ENCODE measurements at regions not wholly inside any gene's neighbourhood (a gene's known extent, or its start where the extent isn't known, plus 50 kb on each side); places are given as distances from the start of the nearest gene placed in this dataset.

DNA sequence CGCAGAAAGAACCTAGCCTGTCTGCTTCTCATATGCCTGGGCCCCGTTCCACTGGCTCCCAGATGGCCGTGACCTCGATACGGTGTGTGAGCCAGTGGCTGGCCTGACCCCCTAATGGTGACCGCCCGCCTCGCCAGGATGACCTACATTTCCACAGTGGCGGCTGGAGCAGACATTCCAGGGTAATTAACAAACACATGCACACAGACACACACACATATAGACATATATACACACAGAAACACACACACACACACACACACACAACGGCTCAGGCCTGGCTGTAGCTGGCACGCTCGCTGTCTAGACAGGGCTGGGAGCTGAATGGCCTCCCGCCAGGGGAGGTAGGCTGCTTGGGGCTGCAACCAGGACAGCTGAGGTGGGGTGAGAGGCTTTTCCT, 227.1 kb downstream of the ANKRD60 start:
- no peak overlapping the region for H2BK5ac ChIP-seq (ENCODE audit: insufficient read length, low read length)
- peak overlapping the region in 1 of 3 experiments; percentile 88; a peak in 1 of 7 replicates for H3K27ac Mint-ChIP-seq
- peaks cover 18 to 22% of the 10 kb centered on the region in 2 experiments for H3K4me1 Mint-ChIP-seq

More for the DNA sequence above, 227.1 kb downstream of the ANKRD60 start:
- no peaks in the 10 kb centered on the region for H3K4me1 ChIP-seq (ENCODE audit: insufficient read depth, low read length)
- H3K14ac ChIP-seq (ENCODE audit: insufficient read depth, low read length), result no peak overlapping the region; the same call in 1 of the 2 replicates
- H3K4ac ChIP-seq (ENCODE audit: low read depth, low read length), result no peak overlapping the region
- H3K23me2 ChIP-seq (ENCODE audit: insufficient read length, low read depth, low read length, poor library complexity, severe bottlenecking), result no peaks in the 10 kb centered on the region
- no peak overlapping the region for H4K8ac ChIP-seq (replicated peaks; ENCODE audit: insufficient read length, low read depth, low read length)
- H3T11ph ChIP-seq (ENCODE audit: low read length), result no peak overlapping the region
- H3K79me2 ChIP-seq (ENCODE audit: insufficient read depth, low read length), result no peaks in the 10 kb centered on the region
- no peak overlapping the region for H3K23ac ChIP-seq (ENCODE audit: insufficient read length, low read depth, low read length)
- WGBS (ENCODE audit: extremely low coverage, insufficient read length, low lambda C conversion rate), result no CpG with 5 or more reads among the region's 13 CpGs
- DNase-seq, result no peak
- no peaks in the 10 kb centered on the region for H3K79me1 ChIP-seq (ENCODE audit: insufficient read depth, low read depth, low read length, poor library complexity, severe bottlenecking)
- no peak overlapping the region for H2BK20ac ChIP-seq (ENCODE audit: low read depth, low read length, poor library complexity, severe bottlenecking)
- Mint-ChIP-seq H3K36me3 (ENCODE audit: insufficient read depth in 1 of 3, low read depth in 3 of 3) (peaks cover 0 to 5% (median 2%) of the 10 kb centered on the region in 3 experiments; a peak in 3 of 7 replicates), H3K27me3 (ENCODE audit: low read depth) (peaks cover 11% of the 10 kb centered on the region), H3K9me3 (peaks cover 5 to 6% of the 10 kb centered on the region in 2 experiments; a peak in 3 of 5 replicates), H3K4me3 (no peak overlapping the region)
- H3K9ac ChIP-seq (ENCODE audit: extremely low read depth, insufficient read length, low read length), result no peak overlapping the region
- H2BK15ac ChIP-seq (ENCODE audit: low read depth, low read length), result no peak overlapping the region
- H4K5ac ChIP-seq (ENCODE audit: insufficient read length, low read depth, low read length), result no peak overlapping the region
- H4K91ac ChIP-seq (ENCODE audit: insufficient read length, low read depth, low read length), result no peak overlapping the region
- no peak overlapping the region for H2AFZ ChIP-seq (ENCODE audit: low read length)
- no peak overlapping the region for H2BK12ac ChIP-seq (ENCODE audit: insufficient read length, low read depth, low read length)
- no peaks in the 10 kb centered on the region for H3K9me3 ChIP-seq (ENCODE audit: control insufficient read depth, low read depth, low read length)
- no peak overlapping the region for H3K4me2 ChIP-seq (ENCODE audit: insufficient read depth, insufficient read length, low read length)
- H3K27ac ChIP-seq (ENCODE audit: insufficient read length, low read depth, low read length), result no peak overlapping the region
- TF ChIP-seq, protein P1, sequence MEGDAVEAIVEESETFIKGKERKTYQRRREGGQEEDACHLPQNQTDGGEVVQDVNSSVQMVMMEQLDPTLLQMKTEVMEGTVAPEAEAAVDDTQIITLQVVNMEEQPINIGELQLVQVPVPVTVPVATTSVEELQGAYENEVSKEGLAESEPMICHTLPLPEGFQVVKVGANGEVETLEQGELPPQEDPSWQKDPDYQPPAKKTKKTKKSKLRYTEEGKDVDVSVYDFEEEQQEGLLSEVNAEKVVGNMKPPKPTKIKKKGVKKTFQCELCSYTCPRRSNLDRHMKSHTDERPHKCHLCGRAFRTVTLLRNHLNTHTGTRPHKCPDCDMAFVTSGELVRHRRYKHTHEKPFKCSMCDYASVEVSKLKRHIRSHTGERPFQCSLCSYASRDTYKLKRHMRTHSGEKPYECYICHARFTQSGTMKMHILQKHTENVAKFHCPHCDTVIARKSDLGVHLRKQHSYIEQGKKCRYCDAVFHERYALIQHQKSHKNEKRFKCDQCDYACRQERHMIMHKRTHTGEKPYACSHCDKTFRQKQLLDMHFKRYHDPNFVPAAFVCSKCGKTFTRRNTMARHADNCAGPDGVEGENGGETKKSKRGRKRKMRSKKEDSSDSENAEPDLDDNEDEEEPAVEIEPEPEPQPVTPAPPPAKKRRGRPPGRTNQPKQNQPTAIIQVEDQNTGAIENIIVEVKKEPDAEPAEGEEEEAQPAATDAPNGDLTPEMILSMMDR (conservative IDR thresholded peaks at IDR 0.05), result no peak
- H3K27me3 ChIP-seq (ENCODE audit: insufficient read depth, low read length), result no peaks in the 10 kb centered on the region
- H4K20me1 ChIP-seq (ENCODE audit: control insufficient read depth, insufficient read depth, insufficient read length), result no peaks in the 10 kb centered on the region
- H2AK5ac ChIP-seq (ENCODE audit: insufficient read length, low read length), result no peak overlapping the region
- no peak overlapping the region for H3K56ac ChIP-seq (ENCODE audit: insufficient read length, low read depth, low read length)
- H2BK120ac ChIP-seq (ENCODE audit: low read depth, low read length, poor library complexity, severe bottlenecking), result no peak overlapping the region
- no peak overlapping the region for H3K18ac ChIP-seq (ENCODE audit: insufficient read length, low read depth, low read length)
